Superior temporal gyrus (tissue), 1 donor: ENCODE measurements at regions not wholly inside any gene's neighbourhood (a gene's known extent, or its start where the extent isn't known, plus 50 kb on each side); places are given as distances from the start of the nearest gene placed in this dataset.

Experiments used
- DNase-seq: peaks from one replicate; pipeline ENCODE4 v3.0.0-alpha.2; 2016; ENCODE audit errors: extremely low spot score

DNA sequence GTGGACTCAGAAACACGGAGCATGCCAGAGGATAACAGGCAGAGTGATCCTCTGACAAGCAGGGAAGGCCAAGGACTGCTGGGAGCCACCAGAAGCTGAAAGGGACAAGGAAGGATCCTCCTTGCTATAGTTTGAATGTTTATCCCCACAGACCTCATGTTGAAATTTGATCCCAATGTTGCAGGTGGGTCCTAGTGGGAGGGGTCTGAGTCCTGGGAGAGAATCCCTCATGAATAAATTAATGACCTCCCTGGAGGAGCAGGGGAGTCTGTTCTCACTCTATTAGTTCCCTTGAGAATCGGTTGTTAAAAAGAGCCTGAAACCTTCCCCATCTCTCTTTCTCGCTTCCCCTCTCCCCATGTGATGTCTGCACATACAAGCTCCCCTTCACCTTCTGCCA, 124.4 kb downstream of the FBXO15 start:
- no peak for DNase-seq

GRCh38 chr18:74019864-74020263, 127.8 kb downstream of the FBXO15 start:
- no peak for DNase-seq

- peak; percentile 22 for DNase-seq
Observed at GRCh38 chr18:74013955-74014354, 133.7 kb downstream of the FBXO15 start.

DNA sequence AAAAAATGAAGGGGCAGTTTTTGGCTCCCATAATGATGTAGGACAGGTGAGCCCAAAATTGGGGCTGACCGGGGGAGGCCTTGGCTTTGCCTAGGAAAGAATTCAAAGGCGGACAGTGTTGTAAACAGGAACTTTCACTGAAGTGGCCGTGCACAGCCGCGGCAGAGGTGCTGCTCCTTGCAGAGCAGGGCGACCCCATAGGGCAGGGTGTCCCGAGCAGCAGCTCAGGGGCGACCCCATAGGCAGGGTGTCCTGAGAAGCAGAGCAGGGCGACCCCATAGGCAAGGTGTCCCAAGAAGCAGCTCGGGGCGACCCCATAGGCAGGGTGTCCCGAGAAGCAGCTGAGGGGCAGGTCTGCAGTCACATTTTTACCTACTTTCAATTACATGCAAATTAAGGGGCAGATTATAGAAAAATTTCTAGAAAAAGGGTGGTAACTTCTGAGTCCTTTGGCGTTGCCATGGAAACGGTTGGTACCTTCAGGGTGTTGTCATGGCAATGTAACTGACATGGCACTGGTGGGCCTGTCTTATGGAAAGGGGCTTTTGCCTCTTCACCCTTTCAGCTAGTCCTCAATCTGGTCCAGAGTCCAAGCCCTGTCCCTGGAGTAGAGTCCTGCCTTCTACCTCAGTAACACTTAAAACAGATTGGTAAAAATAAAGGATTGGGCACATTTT, 134.5 kb downstream of the FBXO15 start:
- no peak for DNase-seq

GRCh38 chr18:74006143-74006542, 141.5 kb downstream of the FBXO15 start:
- DNase-seq: no peak

- DNase-seq: no peak
Observed at GRCh38 chr18:74005320-74006109, 142.1 kb downstream of the FBXO15 start.

GRCh38 chr18:73992242-73993022, 155.2 kb downstream of the FBXO15 start:
- DNase-seq: no peak

DNA sequence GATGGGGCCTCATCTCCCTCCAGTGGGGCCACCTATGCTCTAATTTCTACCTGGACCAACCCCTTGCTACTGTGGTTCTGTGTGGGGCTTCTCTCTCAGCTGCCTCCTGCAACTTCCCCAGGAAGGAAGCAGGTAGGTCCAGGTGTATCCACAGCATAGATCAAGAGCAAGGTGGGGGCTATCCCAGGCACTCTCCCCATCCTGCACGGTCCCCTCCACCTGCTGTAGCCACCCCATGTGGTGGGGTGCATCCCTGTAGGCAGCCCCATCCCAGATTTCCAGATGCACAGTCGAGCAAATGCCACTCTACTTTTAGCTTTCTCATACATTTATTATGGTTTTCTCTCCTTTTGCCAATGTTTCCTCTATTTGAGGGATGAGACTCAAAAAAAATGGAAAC, 156.1 kb downstream of the FBXO15 start:
- DNase-seq: no peak

DNA sequence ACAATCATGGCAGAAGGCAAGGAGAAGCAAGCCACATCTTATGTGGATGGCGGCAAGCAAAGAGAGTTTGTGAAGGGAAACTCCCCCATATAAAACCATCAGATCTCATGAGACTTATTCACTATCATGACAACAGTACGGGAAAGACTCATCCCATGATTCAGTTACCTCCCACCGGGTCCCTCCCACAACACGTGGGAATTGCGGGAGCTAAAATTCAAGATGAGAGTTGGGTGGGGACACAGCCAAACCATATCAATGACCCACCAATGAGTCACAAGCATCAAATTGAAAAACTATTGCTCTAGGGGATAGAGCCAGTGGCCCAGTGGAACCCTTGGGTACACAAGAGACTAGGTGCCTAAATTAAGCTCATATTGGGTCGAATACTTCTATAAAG, 157.4 kb downstream of the FBXO15 start:
- no peak for DNase-seq

DNA sequence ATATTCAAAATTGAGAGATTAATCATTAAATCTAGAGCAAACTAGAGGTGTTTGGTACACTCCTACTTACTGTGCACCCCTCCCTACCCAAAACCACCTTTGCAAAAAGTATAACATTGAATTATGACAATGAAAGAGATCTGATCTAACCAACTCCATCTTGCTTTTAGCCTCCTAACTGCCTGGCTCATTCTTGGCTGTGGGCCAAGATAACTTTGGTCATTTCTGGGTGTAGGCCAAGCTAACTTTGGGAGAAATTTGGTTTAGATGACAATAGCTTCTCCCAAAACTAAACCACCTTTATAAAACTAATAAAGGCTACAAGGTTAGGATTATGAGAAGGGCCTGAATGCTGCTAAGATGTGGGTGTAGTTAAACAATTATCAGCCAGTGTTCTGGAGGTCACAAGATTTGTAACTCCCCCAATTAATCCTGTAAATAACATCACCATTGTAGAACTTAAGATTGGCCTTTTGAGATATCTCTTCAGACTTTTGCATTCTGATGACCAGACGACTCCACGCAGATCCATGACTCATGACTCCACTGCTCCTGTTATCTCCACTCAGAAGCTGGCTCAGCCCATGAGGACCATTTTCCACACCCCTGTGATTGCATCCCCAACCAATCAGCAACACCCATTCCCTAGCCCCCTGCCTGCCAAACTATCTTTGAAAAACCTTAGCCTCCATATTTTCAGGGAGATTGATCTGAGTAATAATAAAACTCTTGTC, 160.2 kb downstream of the FBXO15 start:
- DNase-seq: no peak

- DNase-seq: peak; percentile 41
Observed at GRCh38 chr18:73986711-73987110, 160.9 kb downstream of the FBXO15 start.

GRCh38 chr18:73985855-73986625, 161.6 kb downstream of the FBXO15 start:
- no peak for DNase-seq

GRCh38 chr18:73983970-73984369, 163.7 kb downstream of the FBXO15 start:
- no peak for DNase-seq

GRCh38 chr18:73983496-73983895, 164.1 kb downstream of the FBXO15 start:
- no peak for DNase-seq

GRCh38 chr18:73981796-73982195, 165.8 kb downstream of the FBXO15 start:
- DNase-seq: peak; percentile 49

GRCh38 chr18:73980289-73980979, 167.2 kb downstream of the FBXO15 start:
- DNase-seq: peak; percentile 47

- peak; percentile 52 for DNase-seq
Observed at GRCh38 chr18:73979742-73980141, 167.9 kb downstream of the FBXO15 start.

GRCh38 chr18:73976433-73976832, 171.2 kb downstream of the FBXO15 start:
- no peak for DNase-seq

DNA sequence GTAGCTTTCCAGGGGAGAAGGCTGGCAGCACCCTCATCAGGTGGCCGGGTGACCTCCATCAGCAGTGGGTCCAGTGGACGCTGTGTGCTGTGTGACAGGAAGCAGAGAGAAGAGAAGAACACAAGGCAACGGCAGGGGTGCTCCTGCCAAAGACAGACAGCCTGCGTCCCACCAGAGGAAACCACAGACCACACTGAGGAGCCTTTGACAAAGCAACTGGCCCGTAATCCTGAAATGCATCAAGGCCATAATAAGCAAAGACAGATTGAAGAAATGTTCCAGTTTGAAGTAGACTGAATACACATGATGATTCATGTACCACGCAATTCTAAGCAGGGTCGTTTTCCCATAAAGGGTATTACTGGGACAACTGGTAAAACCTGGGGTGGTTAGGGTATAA, 172.4 kb downstream of the FBXO15 start:
- no peak for DNase-seq

GRCh38 chr18:73973972-73974371, 173.7 kb downstream of the FBXO15 start:
- no peak for DNase-seq
